Testis (tissue), 2 donors: ENCODE measurements at regions not wholly inside any gene's neighbourhood (a gene's known extent, or its start where the extent isn't known, plus 50 kb on each side); places are given as distances from the start of the nearest gene placed in this dataset.

Experiments used
- DNase-seq: peaks from one replicate; pipeline ENCODE4 v3.0.0-alpha.2; 2019
- H3K27ac ChIP-seq, 2 donors: fragments of 200-600 bp; sonication (generic); one replicate each; pipeline ENCODE4 v1.5.1; 2019
- H3K27me3 ChIP-seq: fragments of 200-600 bp; sonication (generic); one replicate; pipeline ENCODE4 v1.5.1; 2019
- H3K36me3 ChIP-seq: fragments of 200-600 bp; sonication (generic); one replicate; pipeline ENCODE4 v1.5.1; 2017; ENCODE audit warnings: low read depth; ENCODE audit errors: missing control alignments
- H3K4me1 ChIP-seq: fragments of 200-600 bp; sonication (generic); one replicate; pipeline ENCODE4 v1.5.1; 2019
- H3K4me3 ChIP-seq, 2 donors: fragments of 200-600 bp; sonication (generic); one replicate each; pipeline ENCODE4 v1.5.1; 2017 to 2019
- H3K9me3 ChIP-seq: fragments of 200-600 bp; sonication (generic); one replicate; pipeline ENCODE4 v1.5.1; 2017
- CTCF ChIP-seq, 3 experiments: fragments of 450-650 bp in 2 of 3; fragments of 200-600 bp in 1 of 3; sonication (generic) in 1 of 3; IDR thresholded peaks; one replicate each; pipeline ENCODE4 v1.5.1; 2016 to 2019; ENCODE audit warnings: antibody characterized with exemption in 3 of 3, mild to moderate bottlenecking in 2 of 3, moderate library complexity in 1 of 3
- POLR2A ChIP-seq: fragments of 450-650 bp; IDR thresholded peaks from one replicate; pipeline ENCODE4 v1.6.1; 2017; ENCODE audit warnings: antibody characterized with exemption, mild to moderate bottlenecking, moderate library complexity
- WGBS, 2 donors: methylation state at CpG; one replicate each; pipeline ENCODE4 v1.1.5; 2018; 5-methylcytosine and 5-hydroxymethylcytosine counted together
- intact Hi-C: fragments of 100-400 bp; cut with DNase I; formaldehyde crosslinking; loops from one replicate; pipeline ENCODE4 v1.15.1; 2023; ENCODE audit warnings: low total_unique reads

GRCh38 chr9:13410566-13411031, 131.1 kb upstream of the MPDZ start:
- Histone ChIP-seq H3K27ac (no peak overlapping the region), H3K9me3 (no peaks in the 10 kb centered on the region), H3K4me1 (no peaks in the 10 kb centered on the region), H3K27me3 (no peaks in the 10 kb centered on the region), H3K36me3 (no peaks in the 10 kb centered on the region), H3K4me3 (no peak overlapping the region)
- intact Hi-C loops = no loop called here
- DNase-seq = no peak
- TF ChIP-seq CTCF (IDR thresholded peaks at IDR 0.05) (no peak), POLR2A (no peak)
- 75% methylated on average over 2 of the region's 2 CpGs for WGBS, 2 donors

GRCh38 chr9:13397661-13398060, 118.2 kb upstream of the MPDZ start:
- Histone ChIP-seq H3K36me3 (no peaks in the 10 kb centered on the region), H3K9me3 (no peaks in the 10 kb centered on the region), H3K4me1 (no peaks in the 10 kb centered on the region), H3K27ac (peak overlapping the region in 1 of 2 donors; percentile 28), H3K27me3 (no peaks in the 10 kb centered on the region), H3K4me3 (no peak overlapping the region)
- DNase-seq = no peak
- TF ChIP-seq POLR2A = no peak
- TF ChIP-seq CTCF (IDR thresholded peaks at IDR 0.05) = no peak
- intact Hi-C loops = no loop called here

GRCh38 chr9:13397220-13397619, 117.7 kb upstream of the MPDZ start:
- TF ChIP-seq CTCF (IDR thresholded peaks at IDR 0.05) (no peak), POLR2A (no peak)
- no peak for DNase-seq
- H3K36me3 ChIP-seq = no peaks in the 10 kb centered on the region
- no peak overlapping the region for H3K4me3 ChIP-seq
- 44 to 53% methylated on average over 4 of the region's 4 CpGs for WGBS, 2 donors
- H3K27ac ChIP-seq = peak overlapping the region in 1 of 2 donors; percentile 28
- H3K27me3 ChIP-seq = no peaks in the 10 kb centered on the region
- H3K9me3 ChIP-seq = no peaks in the 10 kb centered on the region
- intact Hi-C loops = no loop called here
- no peaks in the 10 kb centered on the region for H3K4me1 ChIP-seq

GRCh38 chr9:13396418-13396817, 116.9 kb upstream of the MPDZ start:
- H3K4me1 ChIP-seq = no peaks in the 10 kb centered on the region
- H3K9me3 ChIP-seq = no peaks in the 10 kb centered on the region
- no peaks in the 10 kb centered on the region for H3K36me3 ChIP-seq
- TF ChIP-seq CTCF (IDR thresholded peaks at IDR 0.05) (no peak), POLR2A (no peak)
- H3K27ac ChIP-seq = peak overlapping the region in 1 of 2 donors; percentile 28
- WGBS, 2 donors = 85 to 92% methylated on average over 4 of the region's 4 CpGs
- intact Hi-C loops = no loop called here
- no peak for DNase-seq
- H3K4me3 ChIP-seq = no peak overlapping the region
- no peaks in the 10 kb centered on the region for H3K27me3 ChIP-seq

- intact Hi-C loops = no loop called here
- no peaks in the 10 kb centered on the region for H3K9me3 ChIP-seq
- no peaks in the 10 kb centered on the region for H3K27me3 ChIP-seq
- H3K4me3 ChIP-seq = no peak overlapping the region
- TF ChIP-seq CTCF (IDR thresholded peaks at IDR 0.05) = no peak
- no peak for DNase-seq
- no peaks in the 10 kb centered on the region for H3K4me1 ChIP-seq
- no peaks in the 10 kb centered on the region for H3K36me3 ChIP-seq
- H3K27ac ChIP-seq = no peak overlapping the region
These were observed 115.7 kb upstream of the MPDZ start for GRCh38 chr9:13395156-13395555.
